Lower leg skin (tissue), 3 donors: ENCODE measurements at regions not wholly inside any gene's neighbourhood (a gene's known extent, or its start where the extent isn't known, plus 50 kb on each side); places are given as distances from the start of the nearest gene placed in this dataset.

ENCODE experiments used
- CTCF ChIP-seq, 3 donors: fragments of 450-650 bp; IDR thresholded peaks; one replicate each; pipeline ENCODE4 v1.5.1; 2016; ENCODE audit warnings: antibody characterized with exemption in 3 of 3, mild to moderate bottlenecking in 3 of 3, moderate library complexity in 2 of 3
- POLR2A ChIP-seq, 2 donors: fragments of 450-650 bp; IDR thresholded peaks; one replicate each; pipeline ENCODE4 v1.6.1; 2016 to 2017; ENCODE audit warnings: antibody characterized with exemption in 2 of 2, mild to moderate bottlenecking in 1 of 2, moderate library complexity in 1 of 2

GRCh38 chr14:34376649-34377267, 85.3 kb downstream of the SPTSSA start:
- TF ChIP-seq CTCF (IDR thresholded peaks at IDR 0.05) (no peak), POLR2A (IDR thresholded peaks at IDR 0.05) (no peak)
